ENCODE measurements at regions not wholly inside any gene's neighbourhood (a gene's known extent, or its start where the extent isn't known, plus 50 kb on each side); places are given as distances from the start of the nearest gene placed in this dataset.

GRCh38 chr13:85249151-85249550 lies 550.1 kb downstream of the SLITRK6 start:
- TF ChIP-seq SRF (IDR thresholded peaks at IDR 0.05; ENCODE audit: low read depth), result no peak
- no peak for TF ChIP-seq ZBTB33 (IDR thresholded peaks at IDR 0.05; ENCODE audit: extremely low read depth, insufficient replicate concordance, low read length)
- TF ChIP-seq CBX3 (IDR thresholded peaks at IDR 0.05; ENCODE audit: low read depth), result no peak
- TF ChIP-seq JUND (IDR thresholded peaks at IDR 0.05), result no peak
- Histone ChIP-seq H3K9me2 (ENCODE audit: insufficient read depth) (no peaks in the 10 kb centered on the region), H3K79me2 (ENCODE audit: insufficient read depth, low read length) (no peaks in the 10 kb centered on the region), H3K9ac (ENCODE audit: low read length) (no peak overlapping the region), H4K20me1 (ENCODE audit: insufficient read depth) (no peaks in the 10 kb centered on the region), H3K4me3 (replicated peaks in 1 of 2; ENCODE audit: low read depth in 1 of 2, low read length in 2 of 2) (no peak overlapping the region), H3K4me1 (ENCODE audit: control insufficient read depth in 1 of 2, insufficient read depth in 2 of 2, low read length in 2 of 2) (no peaks in the 10 kb centered on the region), H3K27me3 (ENCODE audit: insufficient read depth, low read length) (no peaks in the 10 kb centered on the region), H3K36me3 (ENCODE audit: control insufficient read depth in 1 of 2, insufficient read depth in 2 of 2, low read length in 2 of 2) (no peaks in the 10 kb centered on the region), H3K4me2 (ENCODE audit: low read length) (no peak overlapping the region), H2AFZ (ENCODE audit: low read depth, low read length, poor library complexity, severe bottlenecking) (no peak overlapping the region), H3K27ac (ENCODE audit: low read depth, low read length) (no peak overlapping the region), H3K9me3 (ENCODE audit: control insufficient read depth in 1 of 2, insufficient read depth in 1 of 2, low read depth in 1 of 2, low read length in 2 of 2) (no peaks in the 10 kb centered on the region)
- ATAC-seq (no peak), DNase-seq (ENCODE audit: low read depth, low spot score) (no peak)
- ChIA-PET CTCF (no interaction called here), RAD21 (ENCODE audit: low non-redundant PET in 1 of 2, low total read pairs in 2 of 2, uncharacterized antibody in 2 of 2, unreplicated experiment in 2 of 2) (no interaction called here), POLR2A (no interaction called here)
- intact Hi-C loops (cut with micrococcal nuclease), result no loop called here
- no TSS peak for BruUV-seq (replicated peaks)

- intact Hi-C loops (cut with micrococcal nuclease), result no loop called here
- POLR2A ChIA-PET, result no interaction called here
- CTCF ChIA-PET, result no interaction called here
- Histone ChIP-seq H3K9me3 (ENCODE audit: control insufficient read depth in 1 of 2, insufficient read depth in 1 of 2, low read depth in 1 of 2, low read length in 2 of 2) (no peaks in the 10 kb centered on the region), H3K27me3 (ENCODE audit: insufficient read depth, low read length) (no peaks in the 10 kb centered on the region), H4K20me1 (ENCODE audit: insufficient read depth) (no peaks in the 10 kb centered on the region), H3K4me2 (ENCODE audit: low read length) (no peak overlapping the region), H3K79me2 (ENCODE audit: insufficient read depth, low read length) (no peaks in the 10 kb centered on the region), H3K36me3 (ENCODE audit: control insufficient read depth in 1 of 2, insufficient read depth in 2 of 2, low read length in 2 of 2) (no peaks in the 10 kb centered on the region), H3K9ac (ENCODE audit: low read length) (no peak overlapping the region), H3K4me1 (ENCODE audit: control insufficient read depth in 1 of 2, insufficient read depth in 2 of 2, low read length in 2 of 2) (no peaks in the 10 kb centered on the region), H2AFZ (ENCODE audit: low read depth, low read length, poor library complexity, severe bottlenecking) (no peak overlapping the region), H3K27ac (ENCODE audit: low read depth, low read length) (no peak overlapping the region), H3K9me2 (ENCODE audit: insufficient read depth) (no peaks in the 10 kb centered on the region), H3K4me3 (replicated peaks in 1 of 2; ENCODE audit: low read depth in 1 of 2, low read length in 2 of 2) (no peak overlapping the region)
- ATAC-seq (no peak), DNase-seq (ENCODE audit: low read depth, low spot score) (no peak)
- no TSS peak for BruUV-seq (replicated peaks)
- RAD21 ChIA-PET (ENCODE audit: low non-redundant PET in 1 of 2, low total read pairs in 2 of 2, uncharacterized antibody in 2 of 2, unreplicated experiment in 2 of 2), result no interaction called here
- TF ChIP-seq ZBTB33 (IDR thresholded peaks at IDR 0.05; ENCODE audit: extremely low read depth, insufficient replicate concordance, low read length), result no peak
- TF ChIP-seq SIN3A (IDR thresholded peaks at IDR 0.05; ENCODE audit: low read depth), result no peak
- TF ChIP-seq ATF3 (IDR thresholded peaks at IDR 0.05), result no peak
- TF ChIP-seq SRF (IDR thresholded peaks at IDR 0.05; ENCODE audit: low read depth), result no peak
- TF ChIP-seq YY1 (IDR thresholded peaks at IDR 0.05; ENCODE audit: extremely low read depth, insufficient replicate concordance, low read depth, low read length), result no peak
- TF ChIP-seq CBX3 (IDR thresholded peaks at IDR 0.05; ENCODE audit: low read depth), result no peak
- no peak for TF ChIP-seq JUND (IDR thresholded peaks at IDR 0.05)
- TF ChIP-seq EGR1 (IDR thresholded peaks at IDR 0.05; ENCODE audit: low read depth), result no peak
- TF ChIP-seq ZNF274 (IDR thresholded peaks at IDR 0.05; ENCODE audit: low read depth, low read length), result no peak
- TF ChIP-seq ZFX (IDR thresholded peaks at IDR 0.05), result no peak
- no peak for TF ChIP-seq RAD21 (IDR thresholded peaks at IDR 0.05; ENCODE audit: low read depth)
- no peak for TF ChIP-seq POLR2AphosphoS5 (IDR thresholded peaks at IDR 0.05; ENCODE audit: low read depth, low read length)
- TF ChIP-seq ELF1 (IDR thresholded peaks at IDR 0.05; ENCODE audit: borderline replicate concordance, low read depth), result no peak
- TF ChIP-seq FOSL1 (IDR thresholded peaks at IDR 0.05; ENCODE audit: low read depth), result no peak
- TF ChIP-seq POLR2A (IDR thresholded peaks at IDR 0.05; ENCODE audit: borderline replicate concordance, extremely low read depth, insufficient read depth, insufficient read length), result no peak
Measured at GRCh38 chr13:85247780-85248179, 551.4 kb downstream of the SLITRK6 start.

Measured in HCT116 (cell line).